HG03039 (cell line): ENCODE measurements at regions not wholly inside any gene's neighbourhood (a gene's known extent, or its start where the extent isn't known, plus 50 kb on each side); places are given as distances from the start of the nearest gene placed in this dataset.

ENCODE experiments used
- ATAC-seq: cut with Tn5 transposase; IDR thresholded peaks from one replicate; pipeline ENCODE4 v1.9.1; 2021; ENCODE audit warnings: mild to moderate bottlenecking, moderate library complexity; ENCODE audit not compliant: unreplicated experiment

DNA sequence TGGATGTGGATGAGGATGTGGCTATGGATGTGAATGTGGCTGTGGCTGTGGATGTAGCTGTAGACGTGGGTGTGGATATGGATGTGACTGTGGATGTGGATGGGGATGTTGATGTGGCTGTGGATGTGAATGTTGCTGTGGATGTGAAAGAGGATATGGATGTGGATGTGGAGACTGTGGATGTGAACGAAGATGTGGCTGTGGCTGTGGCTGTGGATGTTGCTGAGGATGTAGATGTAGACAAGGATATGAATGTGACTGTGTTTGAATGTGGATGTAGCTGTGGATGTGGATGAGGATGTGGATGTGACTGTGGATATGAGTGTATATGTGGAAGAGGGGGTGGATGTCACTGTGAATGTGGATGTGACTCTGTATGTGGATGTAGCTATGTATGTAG lies 884.6 kb upstream of the CHAC2 start:
- ATAC-seq, result no peak

DNA sequence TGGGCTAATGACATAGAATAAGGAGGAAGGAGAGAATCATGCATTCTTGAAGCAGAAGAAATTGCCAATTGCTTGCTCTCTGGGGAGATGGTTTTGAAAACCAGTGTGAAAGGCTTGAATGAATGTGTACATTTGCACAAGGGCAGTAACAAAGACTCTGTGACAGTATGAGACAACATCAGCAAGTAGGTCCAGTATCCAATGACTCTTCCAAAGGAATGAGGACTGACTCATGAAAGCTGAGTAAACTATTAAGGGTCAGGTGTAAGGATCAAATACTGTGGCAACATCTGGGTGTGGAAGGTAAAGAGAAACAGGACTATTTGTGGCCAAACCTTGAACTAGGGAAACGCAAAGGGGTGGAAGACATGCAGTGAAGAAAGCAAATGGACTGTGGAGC lies 886.0 kb upstream of the CHAC2 start:
- no peak for ATAC-seq

- ATAC-seq, result no peak
Measured at GRCh38 chr2:52880872-52881271, 886.7 kb upstream of the CHAC2 start.

- no peak for ATAC-seq
Measured at GRCh38 chr2:52879561-52879960, 888.0 kb upstream of the CHAC2 start.

GRCh38 chr2:52877703-52878102 lies 889.9 kb upstream of the CHAC2 start:
- ATAC-seq, result no peak

DNA sequence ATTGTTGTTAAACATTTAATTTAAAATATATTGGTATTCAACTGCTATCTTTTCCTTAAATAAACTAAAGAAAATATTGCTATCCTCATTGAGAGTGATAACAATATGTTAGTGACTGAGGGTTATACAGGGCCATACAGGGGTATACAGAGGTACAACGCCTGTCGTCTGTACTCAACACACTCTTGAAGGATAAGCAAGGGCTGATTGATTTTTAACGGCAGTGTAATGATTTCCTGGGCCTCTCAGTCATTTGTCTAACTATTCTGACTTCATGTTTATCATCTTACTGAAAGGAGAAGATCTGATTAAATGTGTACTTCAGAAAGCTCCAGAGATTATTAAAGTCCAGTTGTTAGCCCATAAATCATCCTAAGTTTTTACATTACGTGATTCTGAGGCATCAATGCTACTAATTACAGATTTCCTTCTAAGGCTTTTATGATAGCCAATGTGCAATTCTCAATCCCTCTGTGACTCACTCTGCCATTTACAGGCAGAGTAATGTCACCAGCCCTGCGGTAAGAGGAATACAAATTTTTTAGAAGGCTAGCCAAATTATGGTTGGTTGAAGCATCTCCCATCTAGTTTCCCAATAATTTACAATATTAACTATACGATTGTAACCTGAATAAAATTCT lies 893.0 kb upstream of the CHAC2 start:
- ATAC-seq, result no peak

DNA sequence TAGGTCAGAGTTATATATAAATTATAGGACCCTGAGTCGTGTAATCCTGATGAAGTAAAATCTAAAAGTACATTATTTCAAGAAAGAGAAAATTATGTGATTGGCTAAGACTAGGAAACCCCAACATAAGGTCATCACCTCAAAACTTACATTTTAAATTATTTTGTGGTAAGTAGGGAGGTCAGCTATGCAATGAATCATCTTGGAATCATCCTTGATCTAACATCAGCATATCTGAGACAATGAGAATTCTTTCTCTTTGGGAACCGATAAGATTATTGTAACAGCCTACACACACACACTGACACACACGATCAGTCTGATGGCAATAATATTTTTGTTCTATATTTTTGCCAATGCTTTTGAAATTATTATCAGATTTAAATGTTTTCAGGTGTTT lies 904.8 kb upstream of the CHAC2 start:
- ATAC-seq, result no peak

GRCh38 chr2:52861596-52861995 lies 906.0 kb upstream of the CHAC2 start:
- no peak for ATAC-seq

DNA sequence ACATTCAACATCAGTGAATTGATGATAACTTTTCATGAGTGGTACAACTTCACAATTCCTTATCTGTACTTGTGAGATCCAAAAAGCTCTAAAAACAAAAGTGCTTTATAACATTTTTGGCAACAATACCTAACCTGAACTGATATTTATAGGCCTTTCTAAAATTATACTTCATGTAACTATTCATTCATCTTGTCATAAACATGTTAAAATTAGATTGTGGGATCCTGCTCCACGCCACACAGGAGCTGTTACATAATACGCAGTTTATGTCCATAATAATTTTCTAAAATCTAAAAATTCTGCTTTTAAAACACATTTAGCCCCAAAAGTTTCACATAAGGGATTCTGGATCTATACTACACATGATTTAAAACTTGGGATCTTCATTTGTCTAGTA lies 908.5 kb upstream of the CHAC2 start:
- ATAC-seq, result no peak

DNA sequence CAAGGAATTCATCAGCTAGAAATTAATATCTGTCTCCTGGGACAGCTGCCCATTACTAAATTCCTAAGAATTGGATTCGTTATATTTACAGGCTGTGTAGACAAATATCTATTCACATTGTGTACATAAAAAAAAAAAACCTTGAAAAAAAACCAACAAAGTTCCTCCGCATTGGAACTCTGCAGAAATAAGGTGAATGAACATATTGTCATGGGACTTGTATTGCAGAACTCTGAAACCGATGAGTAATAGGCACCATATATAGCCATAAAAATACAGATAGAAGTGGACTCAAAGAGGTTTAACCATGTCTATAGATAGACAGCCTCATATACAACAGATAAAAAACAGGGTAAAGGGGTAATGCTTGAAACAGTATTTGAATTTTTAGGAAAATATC lies 909.9 kb upstream of the CHAC2 start:
- no peak for ATAC-seq

DNA sequence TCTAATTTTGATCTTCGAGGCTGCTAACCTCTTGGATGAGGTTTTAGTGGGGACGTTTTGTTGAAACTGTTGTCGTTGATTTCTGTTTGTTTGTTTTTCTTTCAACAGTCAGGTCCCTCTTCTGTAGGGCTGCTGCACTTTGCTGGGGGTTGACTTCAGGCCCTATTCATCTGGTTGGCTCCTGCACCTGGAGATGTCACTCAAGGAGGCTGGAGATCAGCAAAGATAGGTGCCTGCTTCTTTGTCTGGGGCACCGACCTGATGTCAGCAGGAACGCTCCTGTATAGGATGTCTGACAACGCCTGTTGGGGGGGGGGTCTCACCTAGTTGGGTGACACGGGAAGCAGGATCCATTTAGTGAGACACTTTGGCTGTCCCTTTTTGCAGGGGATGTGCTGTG lies 915.6 kb upstream of the CHAC2 start:
- no peak for ATAC-seq

DNA sequence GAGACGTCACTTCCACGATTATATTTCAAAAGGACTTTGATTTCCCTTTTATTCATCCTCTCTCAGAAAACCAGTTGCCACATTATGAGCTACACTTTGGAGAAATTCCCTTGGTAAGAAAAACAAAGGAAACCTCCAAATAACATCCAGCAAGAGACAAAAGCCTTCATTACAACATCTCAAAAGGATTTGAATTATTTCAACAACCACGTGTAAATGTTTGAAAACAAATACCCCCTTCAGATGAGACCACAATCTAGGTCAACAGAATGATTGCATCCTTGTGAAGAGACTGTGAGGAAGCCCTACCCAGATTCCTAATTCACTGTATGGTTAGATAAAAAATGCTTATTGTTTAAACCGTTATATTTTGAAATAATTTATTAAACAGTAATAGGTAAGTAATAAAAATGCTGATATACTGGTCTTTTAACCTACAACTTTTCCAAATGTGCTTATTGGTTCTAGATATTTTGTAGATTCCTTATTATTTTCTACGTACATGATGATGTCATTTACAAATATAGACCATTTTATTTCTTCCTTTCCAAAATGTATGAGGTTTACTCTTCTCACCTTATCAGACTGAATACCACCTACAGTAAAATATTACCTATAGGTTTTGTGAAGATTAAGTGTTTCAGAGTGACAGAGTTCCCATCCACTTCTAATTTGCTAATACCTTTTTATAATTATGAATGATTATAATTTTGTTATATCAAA lies 922.7 kb upstream of the CHAC2 start:
- ATAC-seq, result no peak

- ATAC-seq, result no peak
Measured at GRCh38 chr2:52835909-52836308, 931.7 kb upstream of the CHAC2 start.

DNA sequence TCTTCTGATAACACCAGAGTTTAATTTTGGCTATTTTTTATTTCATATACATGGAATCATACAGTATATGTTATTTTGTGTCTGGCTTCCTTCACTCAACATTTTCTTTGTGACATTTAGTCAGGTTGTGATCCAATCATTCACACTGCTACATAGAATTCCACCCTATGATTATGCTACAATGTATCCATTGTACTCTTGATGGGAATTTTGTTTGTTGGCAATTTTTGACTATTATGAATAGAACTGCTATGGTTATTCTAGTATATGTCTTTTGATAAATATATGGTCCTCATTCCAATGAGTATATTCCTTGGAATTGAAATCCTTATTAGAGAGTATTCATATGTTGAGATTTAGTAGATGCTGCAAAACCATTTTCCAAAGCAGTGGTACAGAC lies 936.4 kb upstream of the CHAC2 start:
- no peak for ATAC-seq

DNA sequence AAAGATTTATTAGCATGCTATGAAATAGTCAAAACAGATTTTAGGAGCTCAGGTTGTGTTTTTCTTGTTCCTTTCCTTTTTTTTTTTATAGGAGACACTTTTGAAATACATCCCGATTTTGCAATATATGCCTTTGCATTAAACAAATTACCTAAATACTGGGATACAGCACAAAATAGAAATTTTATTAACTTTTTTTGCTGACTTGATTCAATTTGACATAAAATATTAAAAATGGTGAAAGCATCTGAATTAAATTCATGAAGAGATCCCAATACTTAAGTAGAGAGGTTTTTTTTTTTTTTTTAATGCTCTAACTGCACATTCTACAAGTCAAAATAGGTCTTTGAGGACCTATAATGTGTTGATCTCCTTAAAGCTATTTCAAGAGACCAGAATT lies 939.5 kb upstream of the CHAC2 start:
- no peak for ATAC-seq

- ATAC-seq, result no peak
Measured at GRCh38 chr2:52821631-52822030, 946.0 kb upstream of the CHAC2 start.

DNA sequence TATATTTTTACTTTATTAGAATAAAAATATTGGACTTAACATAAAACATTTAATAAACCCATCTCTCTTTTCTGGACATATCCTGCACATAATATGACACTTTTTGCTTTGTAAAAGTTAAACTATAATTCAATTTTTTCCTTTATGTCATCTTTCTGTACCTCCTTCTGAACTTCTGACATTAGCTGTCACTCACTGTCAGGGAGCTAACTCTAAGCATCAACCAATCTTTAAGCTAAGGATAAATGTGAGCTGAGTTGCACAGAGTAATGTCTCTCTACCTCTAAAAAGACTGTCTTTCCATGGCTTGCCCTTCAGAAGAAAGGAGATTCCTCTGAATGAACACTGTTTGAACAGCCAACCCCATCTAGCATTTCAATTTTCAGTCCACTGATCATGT lies 948.6 kb upstream of the CHAC2 start:
- no peak for ATAC-seq

- ATAC-seq, result no peak
Measured at GRCh38 chr2:52810460-52810859, 957.1 kb upstream of the CHAC2 start.

DNA sequence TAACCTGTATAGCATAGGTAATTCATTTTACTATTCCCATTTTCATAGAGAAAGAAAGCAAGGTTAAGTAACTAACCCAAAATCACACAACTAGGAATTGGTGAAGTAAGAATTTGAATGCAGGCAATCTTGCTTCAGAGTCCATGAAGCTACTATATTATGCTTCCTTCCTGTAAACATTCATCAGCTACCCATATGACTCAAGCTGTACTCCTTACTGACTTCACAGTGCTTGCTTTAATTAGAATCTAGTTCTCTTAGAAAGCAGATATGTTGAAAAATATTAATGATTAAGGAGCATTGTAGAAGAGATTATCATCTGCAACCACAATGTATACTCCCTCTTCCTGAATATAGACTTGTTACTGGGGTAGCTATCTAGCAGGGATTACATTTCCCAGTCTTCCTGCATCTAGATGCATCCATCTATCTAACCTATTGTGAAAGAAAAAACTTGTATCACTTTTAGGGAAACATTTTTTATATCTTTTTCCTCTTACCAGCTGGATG lies 961.6 kb upstream of the CHAC2 start:
- no peak for ATAC-seq

- no peak for ATAC-seq
Measured at GRCh38 chr2:52794581-52794980, 973.0 kb upstream of the CHAC2 start.

DNA sequence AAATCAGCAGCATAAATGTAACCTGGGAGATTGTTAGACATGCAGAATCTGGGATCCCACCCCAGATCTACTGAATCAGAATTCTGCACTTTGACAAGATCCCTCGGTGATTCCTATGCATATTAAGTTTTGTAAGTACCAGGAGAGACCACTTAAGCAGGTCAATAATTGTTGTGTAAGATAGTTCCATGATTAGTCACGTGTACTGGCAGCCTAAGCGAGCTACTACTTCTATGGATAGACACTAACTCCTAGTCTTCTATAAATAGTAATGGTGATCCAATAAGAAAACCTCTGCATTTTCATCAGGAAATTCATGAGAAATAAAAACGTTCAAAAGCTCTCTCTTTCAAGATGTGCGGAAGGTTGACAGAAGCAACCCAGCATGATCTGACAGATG lies 988.2 kb upstream of the CHAC2 start:
- ATAC-seq, result no peak

- ATAC-seq, result no peak
Measured at GRCh38 chr2:52776571-52776970, 991.0 kb upstream of the CHAC2 start.

DNA sequence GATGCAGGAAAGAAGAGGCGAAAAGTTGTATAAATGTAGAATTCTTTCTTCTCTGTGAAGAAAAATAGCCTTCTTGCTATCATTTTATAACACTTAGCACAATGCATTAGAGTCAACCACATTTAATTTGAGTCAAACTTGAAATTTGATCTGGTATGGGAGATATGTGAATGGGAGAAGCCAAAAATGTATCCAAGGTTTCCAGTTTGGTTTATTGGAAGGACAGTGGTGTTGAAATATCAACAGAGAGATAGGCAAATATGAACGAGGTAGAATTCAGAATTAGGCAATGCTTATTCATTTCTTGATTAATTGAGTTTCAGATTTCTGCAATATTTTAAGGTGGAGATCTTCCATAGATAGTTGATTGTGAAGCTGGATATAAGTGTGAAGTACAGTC lies 991.9 kb upstream of the CHAC2 start:
- no peak for ATAC-seq
